GM06990 (cell line): ENCODE measurements at regions not wholly inside any gene's neighbourhood (a gene's known extent, or its start where the extent isn't known, plus 50 kb on each side); places are given as distances from the start of the nearest gene placed in this dataset.
"Not testable (repeated sequence)": the region's sequence is repeated elsewhere in the genome, so short reads cannot be mapped to it uniquely, and the experiment has no call there.

ENCODE experiments used
- DNase-seq: peaks from one replicate; pipeline ENCODE4 v3.0.0-alpha.2; 2011; ENCODE audit not compliant: insufficient read length; ENCODE audit errors: extremely low read depth
- H3K27me3 ChIP-seq: replicated peaks from 2 replicates; pipeline ENCODE4 v1.6.0; 2011; ENCODE audit warnings: low read length; ENCODE audit not compliant: control insufficient read depth, insufficient read depth
- H3K36me3 ChIP-seq: 2 replicates; pipeline ENCODE4 v1.5.1; 2011; ENCODE audit warnings: low read length; ENCODE audit not compliant: control insufficient read depth, insufficient read depth
- H3K4me3 ChIP-seq: replicated peaks from 2 replicates; pipeline ENCODE4 v1.5.1; 2011; ENCODE audit warnings: low read depth, mild to moderate bottlenecking, control low read depth, low read length
- CTCF ChIP-seq: IDR thresholded peaks from 2 replicates; pipeline ENCODE4 v1.5.1; 2011; ENCODE audit warnings: low read length, control low read depth, mild to moderate bottlenecking, inconsistent platforms; ENCODE audit not compliant: insufficient read depth, poor library complexity, severe bottlenecking

- DNase-seq = no peak
- Histone ChIP-seq H3K36me3 (no peaks in the 10 kb centered on the region), H3K27me3 (no peaks in the 10 kb centered on the region), H3K4me3 (no peak overlapping the region)
- TF ChIP-seq CTCF = no peak
Measured at GRCh38 chr11:42802201-42802899, 509.4 kb upstream of the API5 start.

GRCh38 chr11:42806191-42806590 is 505.6 kb upstream of the API5 start:
- no peak overlapping the region for H3K4me3 ChIP-seq
- H3K27me3 ChIP-seq = no peaks in the 10 kb centered on the region
- no peaks in the 10 kb centered on the region for H3K36me3 ChIP-seq
- no peak for TF ChIP-seq CTCF
- no peak for DNase-seq

GRCh38 chr11:42812361-42812760 is 499.4 kb upstream of the API5 start:
- Histone ChIP-seq H3K4me3 (no peak overlapping the region), H3K36me3 (no peaks in the 10 kb centered on the region), H3K27me3 (no peaks in the 10 kb centered on the region)
- no peak for DNase-seq
- TF ChIP-seq CTCF = no peak

GRCh38 chr11:42812960-42813359 is 498.8 kb upstream of the API5 start:
- Histone ChIP-seq H3K4me3 (no peak overlapping the region), H3K27me3 (no peaks in the 10 kb centered on the region), H3K36me3 (no peaks in the 10 kb centered on the region)
- no peak for TF ChIP-seq CTCF
- DNase-seq = no peak

- TF ChIP-seq CTCF = no peak
- Histone ChIP-seq H3K27me3 (no peaks in the 10 kb centered on the region), H3K4me3 (no peak overlapping the region), H3K36me3 (no peaks in the 10 kb centered on the region)
- no peak for DNase-seq
Measured at GRCh38 chr11:42816471-42816870, 495.3 kb upstream of the API5 start.

- no peak for DNase-seq
- no peak for TF ChIP-seq CTCF
- Histone ChIP-seq H3K27me3 (no peaks in the 10 kb centered on the region), H3K36me3 (no peaks in the 10 kb centered on the region), H3K4me3 (no peak overlapping the region)
Measured at GRCh38 chr11:42819126-42819525, 492.7 kb upstream of the API5 start.

- H3K27me3 ChIP-seq, DNase-seq, H3K4me3 ChIP-seq, H3K36me3 ChIP-seq: not testable (repeated sequence)
Measured at GRCh38 chr11:42822188-42822587, 489.6 kb upstream of the API5 start.
